Caki2 (cell line): ENCODE measurements at regions not wholly inside any gene's neighbourhood (a gene's known extent, or its start where the extent isn't known, plus 50 kb on each side); places are given as distances from the start of the nearest gene placed in this dataset.

Source experiments
- DNase-seq: peaks from one replicate; pipeline ENCODE4 v3.0.0-alpha.2; 2015; ENCODE audit warnings: low read depth
- in situ Hi-C: cut with HindIII; loops from 2 replicates; pipeline ENCODE4 v1.10.0; 2016; ENCODE audit warnings: low sequenced_read_pairs, low pct_unique_long_range_greater_than_20kb, mixed read lengths

- no peak for DNase-seq
- in situ Hi-C loops, result no loop called here
Measured at GRCh38 chr3:76827701-76828226, 212.1 kb upstream of the ROBO2 start.

DNA sequence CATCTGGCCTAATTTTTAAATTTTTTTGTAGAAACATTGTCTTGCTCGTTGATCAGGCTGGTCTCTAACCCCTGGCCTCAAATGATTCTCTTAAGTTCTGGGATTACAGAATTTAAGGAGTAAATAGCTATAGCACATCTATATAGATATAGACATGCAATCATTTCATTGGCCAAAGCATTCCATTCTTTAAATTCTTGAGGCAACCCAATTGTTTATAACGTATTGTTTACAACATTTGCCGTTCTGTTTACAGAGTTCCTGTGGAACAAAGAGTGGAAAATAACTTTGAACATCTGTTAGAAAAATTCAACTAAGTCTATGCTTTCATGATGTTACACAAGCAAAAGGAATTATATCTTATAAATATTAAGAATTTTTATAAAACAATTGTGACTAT is 205.2 kb upstream of the ROBO2 start:
- in situ Hi-C loops, result no loop called here
- DNase-seq, result no peak

DNA sequence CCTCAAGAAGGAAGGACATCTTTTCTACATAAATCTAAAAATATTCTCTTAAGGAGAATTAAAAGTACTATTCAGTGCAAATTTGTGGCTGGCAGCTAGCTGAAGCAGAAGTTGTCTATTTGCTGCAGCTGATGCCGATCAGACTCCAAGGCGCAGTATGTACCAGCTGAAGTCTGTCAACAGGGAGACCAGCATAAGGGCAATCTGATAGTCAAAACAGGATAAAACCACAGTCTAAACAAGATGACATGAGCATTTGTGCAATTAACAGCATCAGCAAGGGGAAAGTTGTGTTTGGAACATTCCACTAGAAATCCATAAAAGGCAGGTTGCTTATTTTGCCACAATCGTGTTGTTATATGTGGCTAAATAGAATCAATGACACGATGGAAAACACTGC is 198.2 kb upstream of the ROBO2 start:
- in situ Hi-C loops, result no loop called here
- DNase-seq, result no peak

DNA sequence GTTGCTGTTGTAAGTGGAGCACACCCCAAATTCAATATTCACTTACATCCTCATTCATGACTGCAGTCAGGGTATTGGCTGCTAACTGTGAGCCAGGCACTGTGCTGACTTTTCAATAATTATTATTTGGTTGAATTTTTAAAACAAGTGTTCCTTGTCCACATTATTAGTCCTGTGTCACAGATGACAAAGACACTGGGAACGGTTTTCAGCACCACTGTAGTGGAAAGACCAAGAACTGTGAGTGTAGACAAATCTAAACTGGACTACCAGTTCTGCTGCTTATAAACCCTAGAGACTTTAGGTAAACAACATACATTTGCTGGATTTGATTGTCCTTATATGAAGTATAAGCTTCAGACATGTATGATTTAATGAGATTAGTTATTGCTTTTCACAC is 197.7 kb upstream of the ROBO2 start:
- in situ Hi-C loops, result no loop called here

DNA sequence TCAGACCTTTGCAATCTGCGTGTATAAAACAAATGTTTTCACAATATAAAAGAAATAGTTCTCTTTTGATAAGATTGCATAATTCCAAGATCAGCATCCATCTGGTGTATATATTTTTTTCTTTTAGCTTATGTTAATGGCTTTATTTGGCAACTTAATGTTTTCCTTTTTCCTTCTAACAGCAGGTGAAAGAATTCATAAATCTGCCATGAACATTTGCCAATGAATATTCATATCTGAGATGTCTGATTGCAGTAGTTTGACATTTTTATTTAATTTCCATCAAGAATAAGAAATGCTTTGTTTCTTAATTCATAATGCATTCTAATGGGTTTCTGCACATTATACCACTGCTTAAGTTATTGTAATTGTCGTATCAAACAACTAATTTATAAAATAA is 184.4 kb upstream of the ROBO2 start:
- DNase-seq, result no peak
- in situ Hi-C loops, result no loop called here

More for the DNA sequence above, 197.7 kb upstream of the ROBO2 start:
- DNase-seq, result no peak

DNA sequence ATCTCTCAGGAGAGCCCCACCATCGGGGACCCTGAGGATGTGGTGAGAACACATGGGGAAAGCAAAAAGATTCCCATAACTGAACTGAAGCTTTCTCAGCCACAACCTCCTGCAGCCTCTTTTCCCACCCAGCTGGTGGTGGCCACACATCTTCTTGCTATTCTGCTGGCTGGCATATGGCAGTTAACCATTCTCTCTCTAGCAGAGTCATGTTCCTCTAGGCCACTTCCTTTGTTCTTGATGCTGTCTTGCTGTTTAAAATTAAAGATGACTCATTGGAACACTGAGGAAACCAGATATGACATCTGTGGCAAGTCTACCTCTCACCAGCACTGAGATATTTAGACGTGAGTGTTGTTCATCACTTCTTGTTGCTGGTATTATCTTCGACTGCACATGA is 180.3 kb upstream of the ROBO2 start:
- in situ Hi-C loops, result no loop called here
- peak; percentile 3 for DNase-seq

GRCh38 chr3:76864355-76864754 is 175.5 kb upstream of the ROBO2 start:
- in situ Hi-C loops, result no loop called here

DNA sequence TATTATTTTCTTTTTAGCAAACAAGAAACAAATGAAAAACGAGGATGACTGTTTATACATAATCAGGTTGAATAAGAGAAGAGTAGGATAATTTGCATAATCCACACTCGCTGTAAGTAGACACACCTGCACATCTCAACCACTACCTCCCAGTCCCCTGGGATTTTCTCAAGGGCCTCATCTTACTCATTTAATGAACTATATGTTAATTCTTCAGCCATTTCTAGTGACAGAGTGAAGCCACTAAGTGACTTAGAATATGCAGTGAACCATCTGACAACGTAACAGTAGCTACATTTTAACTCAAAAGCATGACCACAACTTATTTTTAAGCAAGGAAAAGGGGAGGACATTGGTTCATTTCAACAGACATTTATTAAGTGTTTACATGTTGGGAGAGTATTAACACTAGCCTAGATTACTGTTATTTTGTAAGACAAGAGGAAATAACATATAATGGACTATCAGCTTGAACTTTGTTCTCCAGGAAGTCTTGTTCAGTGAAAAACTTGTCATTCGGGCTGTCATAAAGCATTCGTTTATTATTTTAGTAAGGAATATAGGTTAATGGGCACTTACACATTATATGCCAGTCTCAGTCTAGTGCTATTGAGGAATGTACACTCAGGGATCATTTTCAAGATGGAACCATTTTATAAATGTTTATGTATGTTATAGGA is 173.0 kb upstream of the ROBO2 start:
- in situ Hi-C loops, result no loop called here
- DNase-seq, result peak; percentile 8

More at GRCh38 chr3:76864355-76864754, 175.5 kb upstream of the ROBO2 start:
- no peak for DNase-seq

- in situ Hi-C loops, result no loop called here
- no peak for DNase-seq
Measured at GRCh38 chr3:76869726-76870384, 170.0 kb upstream of the ROBO2 start.

- in situ Hi-C loops, result no loop called here
- no peak for DNase-seq
Measured at GRCh38 chr3:76871655-76872054, 168.2 kb upstream of the ROBO2 start.

DNA sequence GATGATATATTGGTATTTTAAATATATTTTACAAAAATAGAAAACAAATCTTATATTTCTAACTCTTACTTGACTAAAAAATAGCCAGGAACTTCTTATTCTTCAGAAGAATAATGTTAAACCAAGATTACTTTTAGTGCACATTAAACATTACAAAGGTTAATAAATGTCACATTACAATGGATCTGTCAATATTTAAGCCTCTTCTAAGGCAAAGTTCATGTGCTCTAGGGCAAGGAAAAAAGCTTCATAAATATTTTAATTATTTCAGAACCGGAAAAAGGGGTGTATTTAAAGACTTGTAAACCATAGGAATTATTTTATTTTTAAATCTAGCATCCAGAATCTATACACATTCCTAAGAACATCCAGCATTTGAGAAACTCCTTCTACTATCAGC is 166.9 kb upstream of the ROBO2 start:
- in situ Hi-C loops, result no loop called here
- no peak for DNase-seq

GRCh38 chr3:76873532-76874242 is 166.2 kb upstream of the ROBO2 start:
- peak; percentile 85 for DNase-seq
- in situ Hi-C loops, result no loop called here

- no peak for DNase-seq
- in situ Hi-C loops, result no loop called here
Measured at GRCh38 chr3:76879959-76880358, 159.9 kb upstream of the ROBO2 start.

GRCh38 chr3:76886761-76887500 is 153.0 kb upstream of the ROBO2 start:
- in situ Hi-C loops, result no loop called here
- DNase-seq, result no peak

- in situ Hi-C loops, result no loop called here
Measured at GRCh38 chr3:76888856-76889255, 151.0 kb upstream of the ROBO2 start.

GRCh38 chr3:76889911-76890310 is 150.0 kb upstream of the ROBO2 start:
- DNase-seq, result no peak
- in situ Hi-C loops, result no loop called here

More at GRCh38 chr3:76888856-76889255, 151.0 kb upstream of the ROBO2 start:
- DNase-seq, result no peak

- no peak for DNase-seq
- in situ Hi-C loops, result no loop called here
Measured at GRCh38 chr3:76897076-76897475, 142.8 kb upstream of the ROBO2 start.

DNA sequence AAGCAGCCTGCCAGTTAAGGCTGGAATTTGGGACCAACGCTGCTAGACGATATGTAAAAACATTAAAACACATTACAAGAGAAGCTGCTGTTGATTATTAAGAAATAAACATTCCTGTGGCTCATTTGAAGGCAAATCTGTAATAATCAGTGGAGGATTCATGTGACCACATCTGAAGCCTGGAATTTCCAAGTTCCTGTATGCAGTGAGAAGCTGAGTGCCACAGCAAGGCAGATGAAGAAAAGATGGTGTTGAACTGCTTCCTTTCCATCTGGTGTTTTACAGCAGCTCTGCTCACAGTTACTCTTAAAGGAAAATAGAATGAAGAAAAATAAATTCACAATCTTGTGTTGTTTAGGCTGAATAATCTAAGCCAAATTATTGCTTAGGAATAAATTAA is 139.3 kb upstream of the ROBO2 start:
- no peak for DNase-seq
- in situ Hi-C loops, result no loop called here

GRCh38 chr3:76908156-76908555 is 131.7 kb upstream of the ROBO2 start:
- no peak for DNase-seq
- in situ Hi-C loops, result no loop called here
